ENCODE measurements at regions not wholly inside any gene's neighbourhood (a gene's known extent, or its start where the extent isn't known, plus 50 kb on each side); places are given as distances from the start of the nearest gene placed in this dataset.

DNA sequence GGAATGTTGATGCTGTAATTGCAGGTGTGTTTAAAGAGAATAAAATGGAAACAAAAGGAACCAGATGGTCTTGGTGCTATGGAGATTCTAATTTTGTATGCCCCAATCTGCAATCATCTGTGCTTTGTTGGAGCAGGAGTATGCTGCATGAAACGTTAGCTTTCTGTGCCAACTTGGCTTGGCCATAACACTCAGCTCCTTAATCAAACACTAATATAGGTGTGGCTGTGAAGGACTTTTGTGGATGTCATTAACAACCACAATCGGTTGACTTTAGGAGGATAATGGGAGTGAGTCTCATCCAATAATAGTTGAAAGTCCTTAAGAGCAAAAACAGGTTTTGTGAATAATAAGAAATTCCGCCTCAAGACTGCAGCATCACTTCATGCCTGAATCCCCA is 399.2 kb downstream of the NLGN4X start:
- H3K27ac Mint-ChIP-seq = no peak overlapping the region
- DNase-seq (no peak), ATAC-seq (no peak)
- no peaks in the 10 kb centered on the region for H3K36me3 Mint-ChIP-seq
- POLR2A ChIA-PET = no interaction called here
- no peaks in the 10 kb centered on the region for H3K27me3 Mint-ChIP-seq
- peaks cover 0 to 4% (median 0%) of the 10 kb centered on the region in 9 donors for H3K9me3 Mint-ChIP-seq
- H3K4me1 Mint-ChIP-seq = no peaks in the 10 kb centered on the region
- no peak overlapping the region for H3K4me3 Mint-ChIP-seq

GRCh38 chrX:5829060-5829459 is 399.6 kb downstream of the NLGN4X start:
- ATAC-seq = no peak
- DNase-seq = no peak
- no peak overlapping the region for H3K4me3 Mint-ChIP-seq
- H3K27me3 Mint-ChIP-seq = no peaks in the 10 kb centered on the region
- H3K36me3 Mint-ChIP-seq = no peaks in the 10 kb centered on the region
- POLR2A ChIA-PET = no interaction called here
- H3K27ac Mint-ChIP-seq = no peak overlapping the region
- H3K9me3 Mint-ChIP-seq = peaks cover 0 to 4% (median 0%) of the 10 kb centered on the region in 9 donors
- H3K4me1 Mint-ChIP-seq = no peaks in the 10 kb centered on the region

- no peak for ATAC-seq
- Mint-ChIP-seq H3K9me3 (peaks cover 0 to 8% (median 1%) of the 10 kb centered on the region in 9 donors), H3K4me3 (no peak overlapping the region), H3K36me3 (no peaks in the 10 kb centered on the region), H3K27ac (no peak overlapping the region), H3K27me3 (no peaks in the 10 kb centered on the region), H3K4me1 (no peaks in the 10 kb centered on the region)
- DNase-seq = no peak
- POLR2A ChIA-PET = no interaction called here
Observed at GRCh38 chrX:5823903-5824302, 404.8 kb downstream of the NLGN4X start.

DNA sequence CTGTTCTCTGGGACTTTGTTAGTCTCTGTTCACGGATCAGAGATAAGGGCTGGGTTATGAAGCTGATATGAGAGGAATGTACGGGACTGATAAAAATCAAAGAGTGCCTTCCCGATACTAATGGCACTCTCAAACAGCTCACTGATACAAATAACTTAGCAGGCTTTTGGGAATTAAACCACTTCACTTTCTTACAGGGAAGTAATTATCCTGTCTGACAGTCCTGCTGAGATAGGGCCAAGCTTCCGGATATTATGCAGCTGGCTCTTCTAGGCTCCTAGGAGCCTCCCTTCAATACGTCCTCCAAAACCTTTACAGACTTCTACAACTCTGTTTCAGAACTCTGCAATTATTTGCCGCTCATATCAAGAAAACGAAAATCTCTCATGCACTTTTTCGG is 418.0 kb downstream of the NLGN4X start:
- Mint-ChIP-seq H3K27ac (no peak overlapping the region), H3K27me3 (no peaks in the 10 kb centered on the region), H3K36me3 (peaks cover 0 to 5% (median 0%) of the 10 kb centered on the region in 3 donors), H3K9me3 (peaks cover 0 to 17% (median 0%) of the 10 kb centered on the region in 9 donors), H3K4me3 (no peak overlapping the region), H3K4me1 (no peaks in the 10 kb centered on the region)
- ATAC-seq (no peak), DNase-seq (no peak)
- POLR2A ChIA-PET = no interaction called here

DNA sequence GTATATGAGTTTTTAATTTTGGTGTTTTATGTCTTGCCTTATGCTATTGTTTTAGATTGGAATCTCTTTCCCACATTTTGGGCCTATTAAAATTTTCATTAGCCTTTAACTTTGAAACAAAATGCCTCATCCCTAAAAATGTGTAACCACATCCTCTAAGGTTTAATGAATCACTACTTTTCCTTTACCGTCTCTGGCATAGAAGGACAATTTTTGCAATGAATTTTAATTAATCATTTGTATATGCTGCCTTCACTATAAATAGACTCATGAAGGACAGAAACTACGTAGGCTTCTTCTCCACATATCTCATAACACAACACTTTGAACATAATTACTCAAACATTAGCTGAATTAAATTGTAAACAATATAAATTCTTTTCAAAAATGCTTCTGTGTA is 421.5 kb downstream of the NLGN4X start:
- Mint-ChIP-seq H3K27me3 (no peaks in the 10 kb centered on the region), H3K9me3 (peaks cover 0 to 17% (median 3%) of the 10 kb centered on the region in 9 donors), H3K4me1 (no peaks in the 10 kb centered on the region), H3K36me3 (peaks cover 0 to 5% (median 0%) of the 10 kb centered on the region in 3 donors), H3K27ac (no peak overlapping the region), H3K4me3 (no peak overlapping the region)
- POLR2A ChIA-PET = no interaction called here
- no peak for DNase-seq
- ATAC-seq = no peak

DNA sequence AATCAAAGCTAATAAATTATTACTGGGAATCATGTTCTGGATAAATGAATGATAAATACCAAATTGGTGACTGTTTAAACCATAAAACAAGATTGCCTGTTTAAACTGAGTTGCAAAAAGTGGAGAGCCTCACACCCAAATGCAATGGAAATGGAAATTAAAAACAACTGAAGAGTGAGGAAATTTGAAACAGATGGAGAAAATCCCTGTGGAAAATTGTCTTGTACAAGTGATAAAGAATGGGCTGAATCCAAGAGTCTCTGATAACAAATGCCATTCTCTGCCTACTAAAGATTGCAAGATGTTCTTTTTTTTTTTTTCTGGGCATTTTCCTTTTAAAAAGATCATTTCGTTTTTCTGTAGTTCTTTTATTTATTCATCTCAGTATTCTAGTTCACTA is 426.3 kb downstream of the NLGN4X start:
- ATAC-seq (no peak), DNase-seq (no peak)
- no peaks in the 10 kb centered on the region for H3K27me3 Mint-ChIP-seq
- POLR2A ChIA-PET = no interaction called here
- H3K27ac Mint-ChIP-seq = no peak overlapping the region
- H3K4me1 Mint-ChIP-seq = no peaks in the 10 kb centered on the region
- no peaks in the 10 kb centered on the region for H3K36me3 Mint-ChIP-seq
- no peak overlapping the region for H3K4me3 Mint-ChIP-seq
- H3K9me3 Mint-ChIP-seq = peaks cover 2 to 12% (median 4%) of the 10 kb centered on the region in 9 donors

- no peak overlapping the region for H3K4me3 Mint-ChIP-seq
- no peaks in the 10 kb centered on the region for H3K36me3 Mint-ChIP-seq
- H3K4me1 Mint-ChIP-seq = no peaks in the 10 kb centered on the region
- POLR2A ChIA-PET = no interaction called here
- no peak for ATAC-seq
- H3K27me3 Mint-ChIP-seq = no peaks in the 10 kb centered on the region
- peaks cover 0 to 11% (median 0%) of the 10 kb centered on the region in 9 donors for H3K9me3 Mint-ChIP-seq
- DNase-seq = no peak
- H3K27ac Mint-ChIP-seq = no peak overlapping the region
Observed at GRCh38 chrX:5791721-5792120, 436.9 kb downstream of the NLGN4X start.

- DNase-seq (no peak), ATAC-seq (no peak)
- H3K4me1 Mint-ChIP-seq = no peaks in the 10 kb centered on the region
- peaks cover 0 to 11% (median 0%) of the 10 kb centered on the region in 9 donors for H3K9me3 Mint-ChIP-seq
- POLR2A ChIA-PET = no interaction called here
- H3K27me3 Mint-ChIP-seq = no peaks in the 10 kb centered on the region
- H3K27ac Mint-ChIP-seq = no peak overlapping the region
- no peaks in the 10 kb centered on the region for H3K36me3 Mint-ChIP-seq
- no peak overlapping the region for H3K4me3 Mint-ChIP-seq
Observed at GRCh38 chrX:5788910-5789309, 439.8 kb downstream of the NLGN4X start.

- Mint-ChIP-seq H3K27me3 (no peaks in the 10 kb centered on the region), H3K4me3 (no peak overlapping the region), H3K9me3 (peaks cover 0 to 25% (median 4%) of the 10 kb centered on the region in 9 donors), H3K4me1 (no peaks in the 10 kb centered on the region), H3K27ac (no peak overlapping the region), H3K36me3 (peaks cover 0 to under 1% (median 0%) of the 10 kb centered on the region in 3 donors)
- POLR2A ChIA-PET = no interaction called here
- ATAC-seq (no peak), DNase-seq (no peak)
Observed at GRCh38 chrX:5780821-5781220, 447.8 kb downstream of the NLGN4X start.

DNA sequence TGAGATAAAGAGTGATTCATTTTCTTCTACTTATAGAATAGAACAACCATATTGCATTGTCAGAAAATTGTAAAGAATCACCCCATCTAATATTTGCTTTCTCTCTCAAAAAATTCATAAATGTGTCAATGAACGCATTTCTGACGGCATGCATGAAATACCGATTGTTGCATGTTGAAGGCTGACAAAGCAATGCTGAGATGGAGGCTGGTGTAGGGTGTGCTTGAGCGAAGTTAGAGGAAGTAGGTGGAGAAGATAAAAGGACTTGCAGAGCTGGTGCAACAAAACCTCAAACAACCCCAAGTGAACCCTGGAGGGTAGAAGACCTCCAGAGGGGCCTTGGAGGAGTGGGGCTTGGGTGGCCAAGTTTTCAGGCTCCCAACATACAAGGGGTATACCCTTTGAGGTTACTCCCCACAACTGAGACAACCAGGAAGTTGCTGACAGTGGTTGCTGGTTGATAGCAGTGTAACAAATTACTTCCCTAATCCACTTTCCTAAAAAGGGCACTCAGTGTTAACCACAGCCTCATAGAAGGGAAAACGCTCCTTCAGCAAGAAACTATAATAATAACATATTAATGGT is 452.7 kb downstream of the NLGN4X start:
- H3K4me1 Mint-ChIP-seq = no peaks in the 10 kb centered on the region
- no peak for DNase-seq
- peaks cover 0 to 25% (median 6%) of the 10 kb centered on the region in 9 donors for H3K9me3 Mint-ChIP-seq
- no peak for ATAC-seq
- peaks cover 0 to 6% (median 0%) of the 10 kb centered on the region in 3 donors for H3K36me3 Mint-ChIP-seq
- POLR2A ChIA-PET = no interaction called here
- no peak overlapping the region for H3K4me3 Mint-ChIP-seq
- no peaks in the 10 kb centered on the region for H3K27me3 Mint-ChIP-seq
- H3K27ac Mint-ChIP-seq = no peak overlapping the region

DNA sequence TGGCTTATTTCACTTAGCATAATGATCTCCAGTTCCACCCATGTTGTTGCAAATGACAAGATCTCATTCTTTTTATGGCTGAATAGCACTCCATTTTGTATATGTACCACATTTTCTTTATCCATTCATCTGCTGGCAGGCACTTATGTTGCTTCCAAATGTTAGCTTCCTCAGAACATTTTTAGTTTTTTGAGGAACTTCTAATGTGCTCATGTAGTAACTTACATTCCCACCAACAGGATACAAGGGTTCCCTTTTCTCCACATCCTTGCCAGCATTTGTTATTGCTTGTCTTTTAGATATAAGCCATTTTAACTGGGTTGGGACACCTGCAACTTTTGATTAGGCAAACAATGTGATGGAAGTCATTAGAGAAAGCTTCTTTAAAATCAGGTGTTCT is 454.2 kb downstream of the NLGN4X start:
- H3K4me1 Mint-ChIP-seq = no peaks in the 10 kb centered on the region
- H3K9me3 Mint-ChIP-seq = peaks cover 0 to 25% (median 6%) of the 10 kb centered on the region in 9 donors
- H3K36me3 Mint-ChIP-seq = peaks cover 0 to 6% (median 0%) of the 10 kb centered on the region in 3 donors
- ATAC-seq = no peak
- POLR2A ChIA-PET = no interaction called here
- no peak overlapping the region for H3K27ac Mint-ChIP-seq
- DNase-seq = no peak
- no peak overlapping the region for H3K4me3 Mint-ChIP-seq
- H3K27me3 Mint-ChIP-seq = no peaks in the 10 kb centered on the region

GRCh38 chrX:5771441-5771840 is 457.2 kb downstream of the NLGN4X start:
- no peak overlapping the region for H3K4me3 Mint-ChIP-seq
- ATAC-seq (no peak), DNase-seq (no peak)
- H3K36me3 Mint-ChIP-seq = peaks cover 0 to 6% (median 0%) of the 10 kb centered on the region in 3 donors
- H3K9me3 Mint-ChIP-seq = peaks cover 0 to 7% (median 2%) of the 10 kb centered on the region in 9 donors
- no peak overlapping the region for H3K27ac Mint-ChIP-seq
- H3K27me3 Mint-ChIP-seq = no peaks in the 10 kb centered on the region
- POLR2A ChIA-PET = no interaction called here
- H3K4me1 Mint-ChIP-seq = no peaks in the 10 kb centered on the region

GRCh38 chrX:5756616-5757015 is 472.1 kb downstream of the NLGN4X start:
- no peak for DNase-seq
- Mint-ChIP-seq H3K27me3 (peaks cover 0 to 1% (median 0%) of the 10 kb centered on the region in 5 donors), H3K4me1 (no peaks in the 10 kb centered on the region), H3K9me3 (peaks cover 0 to 20% (median 7%) of the 10 kb centered on the region in 9 donors), H3K27ac (no peak overlapping the region), H3K36me3 (peaks cover 0 to 5% (median 0%) of the 10 kb centered on the region in 3 donors), H3K4me3 (no peak overlapping the region)
- ATAC-seq = no peak
- POLR2A ChIA-PET = no interaction called here

GRCh38 chrX:5753291-5753690 is 475.4 kb downstream of the NLGN4X start:
- peaks cover 0 to 22% (median 5%) of the 10 kb centered on the region in 9 donors for H3K9me3 Mint-ChIP-seq
- H3K27me3 Mint-ChIP-seq = peaks cover 0 to 1% (median 0%) of the 10 kb centered on the region in 5 donors
- POLR2A ChIA-PET = no interaction called here
- H3K27ac Mint-ChIP-seq = no peak overlapping the region
- no peak for DNase-seq
- no peaks in the 10 kb centered on the region for H3K4me1 Mint-ChIP-seq
- no peak for ATAC-seq
- peaks cover 0 to 5% (median 0%) of the 10 kb centered on the region in 3 donors for H3K36me3 Mint-ChIP-seq
- no peak overlapping the region for H3K4me3 Mint-ChIP-seq
